H1 (cell line): ENCODE measurements at regions not wholly inside any gene's neighbourhood (a gene's known extent, or its start where the extent isn't known, plus 50 kb on each side); places are given as distances from the start of the nearest gene placed in this dataset.

Experiments used
- CHD7 ChIP-seq: fragments of 300-600 bp; sonication (generic); IDR thresholded peaks from 2 replicates; pipeline ENCODE4 v1.7.1; 2012; ENCODE audit warnings: low read length, moderate library complexity, mild to moderate bottlenecking, inconsistent platforms; ENCODE audit not compliant: insufficient replicate concordance
- CREB1 ChIP-seq: IDR thresholded peaks from 2 replicates; pipeline ENCODE4 v1.6.1; 2012; ENCODE audit warnings: inconsistent platforms
- FOSL1 ChIP-seq: IDR thresholded peaks from 2 replicates; pipeline ENCODE4 v1.6.1; 2011; ENCODE audit warnings: mild to moderate bottlenecking, low read depth, low read length, moderate library complexity; ENCODE audit not compliant: insufficient read depth
- GABPA ChIP-seq: IDR thresholded peaks from 2 replicates; pipeline ENCODE4 v1.6.1; 2011; ENCODE audit warnings: mild to moderate bottlenecking, low read length, moderate library complexity, borderline replicate concordance; ENCODE audit not compliant: insufficient read depth
- GTF2F1 ChIP-seq: IDR thresholded peaks from 2 replicates; pipeline ENCODE4 v1.6.1; 2012; ENCODE audit warnings: low read depth, low read length, improper control_type of control experiment, borderline replicate concordance
- KDM4A ChIP-seq: IDR thresholded peaks from one replicate; pipeline ENCODE4 v1.7.1; 2012; ENCODE audit warnings: low read depth, mild to moderate bottlenecking, moderate library complexity, low read length, inconsistent platforms; ENCODE audit not compliant: severe bottlenecking
- KDM5A ChIP-seq: fragments of 200-600 bp; IDR thresholded peaks from 2 replicates; pipeline ENCODE4 v1.7.1; 2012; ENCODE audit warnings: mild to moderate bottlenecking, low read length, inconsistent platforms, mixed read lengths
- MAFK ChIP-seq: IDR thresholded peaks from 2 replicates; pipeline ENCODE4 v1.6.1; 2012; ENCODE audit warnings: low read depth, mild to moderate bottlenecking, improper control_type of control experiment, low read length
- RNF2 ChIP-seq: fragments of 200-900, 300-1000 bp; sonication (generic); IDR thresholded peaks from 2 replicates; pipeline ENCODE4 v1.7.1; 2016; ENCODE audit warnings: borderline replicate concordance, low read depth, mild to moderate bottlenecking, antibody characterized with exemption, low read length; ENCODE audit not compliant: poor library complexity, severe bottlenecking; ENCODE audit errors: missing control alignments
- TAF1 ChIP-seq: IDR thresholded peaks from 2 replicates; pipeline ENCODE4 v1.6.1; 2011; ENCODE audit warnings: mild to moderate bottlenecking, low read depth, low read length

DNA sequence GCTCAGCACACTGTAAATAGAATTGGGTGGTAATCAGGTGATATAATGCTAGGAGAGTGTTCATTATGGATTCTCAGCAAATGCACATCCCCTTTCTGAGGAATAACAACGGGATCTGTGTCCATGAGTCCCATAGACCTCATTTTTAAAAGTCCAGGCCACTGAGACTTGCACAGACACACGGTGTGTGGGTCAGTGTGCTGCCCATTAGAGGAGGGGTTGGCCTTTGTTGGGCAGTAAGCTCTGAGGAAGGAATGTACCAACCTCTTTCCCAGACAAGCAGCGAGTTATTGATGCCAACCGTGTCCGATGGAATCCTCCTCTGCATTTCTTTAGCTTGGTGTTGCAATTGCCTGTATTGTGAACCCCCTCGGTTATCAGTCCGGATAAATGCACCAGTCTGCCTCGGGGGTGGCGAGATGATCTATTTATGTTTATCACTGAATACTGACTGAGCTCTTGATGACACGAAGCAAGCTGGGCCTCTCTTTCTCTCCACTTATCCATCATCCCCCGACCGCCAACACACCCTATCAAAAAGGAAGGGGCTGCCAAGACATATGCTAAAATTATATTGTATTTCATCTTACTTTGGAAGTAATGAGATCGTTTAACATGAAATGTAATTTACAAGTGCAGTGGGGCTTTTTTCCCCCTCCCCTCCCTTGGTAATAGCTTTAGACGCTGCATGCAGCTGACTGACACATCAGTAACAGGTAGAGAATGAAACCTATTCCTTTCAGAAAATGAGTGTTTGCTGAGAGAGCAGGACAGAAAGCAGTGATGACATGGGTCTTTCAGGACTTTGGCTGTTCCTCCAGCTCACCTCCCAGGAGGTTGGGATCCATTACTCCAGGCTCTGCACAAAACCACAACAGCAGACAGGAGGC is 126.6 kb upstream of the ST8SIA2 start (continued):
- TF ChIP-seq CHD7 (no peak), MAFK (no peak), FOSL1 (no peak), GABPA (no peak), TAF1 (no peak), RNF2 (no peak), CREB1 (no peak), KDM4A (no peak), GTF2F1 (no peak), KDM5A (no peak)
